ENCODE measurements at regions not wholly inside any gene's neighbourhood (a gene's known extent, or its start where the extent isn't known, plus 50 kb on each side); places are given as distances from the start of the nearest gene placed in this dataset.

- Histone ChIP-seq H3K27ac (no peak overlapping the region), H3K9me3 (no peaks in the 10 kb centered on the region), H3K4me3 (no peak overlapping the region), H3K36me3 (no peaks in the 10 kb centered on the region), H3K27me3 (no peaks in the 10 kb centered on the region), H3K4me1 (peaks cover 0 to 16% (median 4%) of the 10 kb centered on the region in 9 donors)
- no peak for ATAC-seq
- no peak for DNase-seq
- TF ChIP-seq CTCF (IDR thresholded peaks at IDR 0.05), result no peak
- intact Hi-C loops (cut with DNase I), result no loop called here
- WGBS, 2 donors, result 44 to 46% methylated on average over 2 of the region's 2 CpGs
Measured at GRCh38 chr10:25678666-25679065, 255.4 kb upstream of the MYO3A start.

- H3K27me3 ChIP-seq, result no peaks in the 10 kb centered on the region
- intact Hi-C loops (cut with DNase I), result loop anchor here in 8 of 10 donors (5.0 to 10.0 kb wide), 2 partner anchors 568 to 570 kb away; no protein-coding TSS in a partner anchor
- peak overlapping the region in 8 of 10 donors; percentile 3 to 81 (median 70) for H3K27ac ChIP-seq
- no peaks in the 10 kb centered on the region for H3K9me3 ChIP-seq
- H3K36me3 ChIP-seq, result no peaks in the 10 kb centered on the region
- ATAC-seq, result peak; percentile 84 to 93 (median 88)
- peak in 8 of 9 donors; percentile 15 to 57 (median 48) for TF ChIP-seq CTCF (IDR thresholded peaks at IDR 0.05)
- 8 to 14% methylated on average over 9 of the region's 9 CpGs for WGBS, 2 donors
- H3K4me3 ChIP-seq, result peak overlapping the region in 7 of 10 donors; percentile 18 to 49 (median 41)
- peak; percentile 25 to 52 for DNase-seq
- H3K4me1 ChIP-seq, result peaks cover 0 to 16% (median 4%) of the 10 kb centered on the region in 9 donors
Measured at GRCh38 chr10:25682203-25682851, 251.7 kb upstream of the MYO3A start.

- DNase-seq, result no peak
- no peaks in the 10 kb centered on the region for H3K36me3 ChIP-seq
- no peaks in the 10 kb centered on the region for H3K9me3 ChIP-seq
- no peak overlapping the region for H3K4me3 ChIP-seq
- no peak for ATAC-seq
- TF ChIP-seq CTCF (IDR thresholded peaks at IDR 0.05), result no peak
- intact Hi-C loops (cut with DNase I), result loop anchor here in 8 of 10 donors (5.0 to 10.0 kb wide), 2 partner anchors 569 to 571 kb away; no protein-coding TSS in a partner anchor
- WGBS, 2 donors, result 79 to 89% methylated on average over 4 of the region's 4 CpGs
- no peaks in the 10 kb centered on the region for H3K27me3 ChIP-seq
- peaks cover 0 to 16% (median 4%) of the 10 kb centered on the region in 9 donors for H3K4me1 ChIP-seq
- H3K27ac ChIP-seq, result no peak overlapping the region
Measured at GRCh38 chr10:25683344-25683743, 250.7 kb upstream of the MYO3A start.

GRCh38 chr10:25687521-25687920, 246.5 kb upstream of the MYO3A start:
- no peak overlapping the region for H3K4me3 ChIP-seq
- no peaks in the 10 kb centered on the region for H3K9me3 ChIP-seq
- DNase-seq, result no peak
- no peaks in the 10 kb centered on the region for H3K27me3 ChIP-seq
- peaks cover 0 to 5% (median 0%) of the 10 kb centered on the region in 9 donors for H3K4me1 ChIP-seq
- 64 to 72% methylated on average over 1 of the region's 1 CpG for WGBS, 2 donors
- H3K36me3 ChIP-seq, result no peaks in the 10 kb centered on the region
- ATAC-seq, result no peak
- H3K27ac ChIP-seq, result no peak overlapping the region
- intact Hi-C loops (cut with DNase I), result loop anchor here in 5 of 10 donors (10.0 kb wide), 1 partner anchor 573 kb away; no protein-coding TSS in a partner anchor
- no peak for TF ChIP-seq CTCF (IDR thresholded peaks at IDR 0.05)

All from heart right ventricle (tissue), 16 donors.